Gastrocnemius medialis (tissue), 4 donors: ENCODE measurements at regions not wholly inside any gene's neighbourhood (a gene's known extent, or its start where the extent isn't known, plus 50 kb on each side); places are given as distances from the start of the nearest gene placed in this dataset.

Experiments
- POLR2A ChIP-seq, 2 donors: fragments of 450-650 bp; IDR thresholded peaks; one replicate each; pipeline ENCODE4 v1.6.1; 2017; ENCODE audit warnings: antibody characterized with exemption in 2 of 2, mild to moderate bottlenecking in 2 of 2, moderate library complexity in 2 of 2
- TF ChIP-seq, protein P1 (sequence below), 5 experiments: fragments of 450-650 bp in 3 of 5; fragments of 200-600 bp in 2 of 5; sonication (generic) in 2 of 5; IDR thresholded peaks in 4 of 5; conservative IDR thresholded peaks in 1 of 5; 1 replicate in 4 of 5; 2 replicates in 1 of 5; pipeline ENCODE4 v1.5.1; 2016 to 2019; ENCODE audit warnings: antibody characterized with exemption in 5 of 5, mild to moderate bottlenecking in 3 of 5, moderate library complexity in 3 of 5

- TF ChIP-seq, protein P1, sequence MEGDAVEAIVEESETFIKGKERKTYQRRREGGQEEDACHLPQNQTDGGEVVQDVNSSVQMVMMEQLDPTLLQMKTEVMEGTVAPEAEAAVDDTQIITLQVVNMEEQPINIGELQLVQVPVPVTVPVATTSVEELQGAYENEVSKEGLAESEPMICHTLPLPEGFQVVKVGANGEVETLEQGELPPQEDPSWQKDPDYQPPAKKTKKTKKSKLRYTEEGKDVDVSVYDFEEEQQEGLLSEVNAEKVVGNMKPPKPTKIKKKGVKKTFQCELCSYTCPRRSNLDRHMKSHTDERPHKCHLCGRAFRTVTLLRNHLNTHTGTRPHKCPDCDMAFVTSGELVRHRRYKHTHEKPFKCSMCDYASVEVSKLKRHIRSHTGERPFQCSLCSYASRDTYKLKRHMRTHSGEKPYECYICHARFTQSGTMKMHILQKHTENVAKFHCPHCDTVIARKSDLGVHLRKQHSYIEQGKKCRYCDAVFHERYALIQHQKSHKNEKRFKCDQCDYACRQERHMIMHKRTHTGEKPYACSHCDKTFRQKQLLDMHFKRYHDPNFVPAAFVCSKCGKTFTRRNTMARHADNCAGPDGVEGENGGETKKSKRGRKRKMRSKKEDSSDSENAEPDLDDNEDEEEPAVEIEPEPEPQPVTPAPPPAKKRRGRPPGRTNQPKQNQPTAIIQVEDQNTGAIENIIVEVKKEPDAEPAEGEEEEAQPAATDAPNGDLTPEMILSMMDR (IDR thresholded peaks at IDR 0.05 in 4 of 5, conservative IDR thresholded peaks at IDR 0.05 in 1 of 5), result no peak
- TF ChIP-seq POLR2A (IDR thresholded peaks at IDR 0.05), result no peak
Measured at GRCh38 chr13:50073340-50073739, 58.1 kb downstream of the KCNRG start.
